GM18507 (cell line): ENCODE measurements at regions not wholly inside any gene's neighbourhood (a gene's known extent, or its start where the extent isn't known, plus 50 kb on each side); places are given as distances from the start of the nearest gene placed in this dataset.
"Not testable (repeated sequence)": the region's sequence is repeated elsewhere in the genome, so short reads cannot be mapped to it uniquely, and the experiment has no call there.

Experiments used
- DNase-seq: peaks from one replicate; pipeline ENCODE4 v3.0.0; 2011; ENCODE audit warnings: low read depth; ENCODE audit not compliant: insufficient read length; ENCODE audit errors: extremely low spot score
- FAIRE-seq: peaks from 2 replicates; lab custom pipeline; 2011; peaks lifted over from hg19 to GRCh38; lab: Jason Lieb, UNC

GRCh38 chr13:21868823-21869222 is 197.9 kb downstream of the FGF9 start:
- DNase-seq (no peak), FAIRE-seq (no peak)

GRCh38 chr13:21871382-21871781 is 200.5 kb downstream of the FGF9 start:
- DNase-seq (no peak), FAIRE-seq (no peak)

GRCh38 chr13:21871919-21872318 is 201.0 kb downstream of the FGF9 start:
- no peak for FAIRE-seq
- DNase-seq: no peak

GRCh38 chr13:21872795-21873194 is 201.9 kb downstream of the FGF9 start:
- no peak for DNase-seq
- FAIRE-seq: no peak

- no peak for FAIRE-seq
- no peak for DNase-seq
These were observed 204.2 kb downstream of the FGF9 start for GRCh38 chr13:21875116-21875515.

- DNase-seq (no peak), FAIRE-seq (no peak)
These were observed 208.5 kb downstream of the FGF9 start for GRCh38 chr13:21879263-21879914.

GRCh38 chr13:21882766-21883165 is 211.9 kb downstream of the FGF9 start:
- no peak for FAIRE-seq
- no peak for DNase-seq

- FAIRE-seq: no peak
These were observed 212.8 kb downstream of the FGF9 start for GRCh38 chr13:21883713-21884112.

GRCh38 chr13:21884299-21884909 is 213.5 kb downstream of the FGF9 start:
- FAIRE-seq (no peak), DNase-seq (no peak)

More at GRCh38 chr13:21883713-21884112, 212.8 kb downstream of the FGF9 start:
- no peak for DNase-seq

GRCh38 chr13:21884965-21885567 is 214.2 kb downstream of the FGF9 start:
- FAIRE-seq (no peak), DNase-seq (no peak)

GRCh38 chr13:21885714-21886224 is 214.9 kb downstream of the FGF9 start:
- no peak for FAIRE-seq
- no peak for DNase-seq

GRCh38 chr13:21889651-21890050 is 218.8 kb downstream of the FGF9 start:
- FAIRE-seq: no peak
- DNase-seq: no peak

- not testable (repeated sequence) for DNase-seq, FAIRE-seq
These were observed 219.3 kb downstream of the FGF9 start for GRCh38 chr13:21890220-21890619.

- no peak for FAIRE-seq
- DNase-seq: no peak
These were observed 223.2 kb downstream of the FGF9 start for GRCh38 chr13:21894091-21894490.

- no peak for FAIRE-seq
- DNase-seq: no peak
These were observed 224.1 kb downstream of the FGF9 start for GRCh38 chr13:21894703-21895699.

- DNase-seq (no peak), FAIRE-seq (no peak)
These were observed 224.9 kb downstream of the FGF9 start for GRCh38 chr13:21895779-21896178.

GRCh38 chr13:21897161-21897560 is 226.3 kb downstream of the FGF9 start:
- DNase-seq: no peak

GRCh38 chr13:21898459-21898858 is 227.6 kb downstream of the FGF9 start:
- DNase-seq (no peak), FAIRE-seq (no peak)

More at GRCh38 chr13:21897161-21897560, 226.3 kb downstream of the FGF9 start:
- no peak for FAIRE-seq

- FAIRE-seq (no peak), DNase-seq (no peak)
These were observed 228.1 kb downstream of the FGF9 start for GRCh38 chr13:21898945-21899344.

- no peak for DNase-seq
- no peak for FAIRE-seq
These were observed 230.5 kb downstream of the FGF9 start for GRCh38 chr13:21901336-21901735.
